ENCODE measurements at regions not wholly inside any gene's neighbourhood (a gene's known extent, or its start where the extent isn't known, plus 50 kb on each side); places are given as distances from the start of the nearest gene placed in this dataset.
"Not testable (repeated sequence)": the region's sequence is repeated elsewhere in the genome, so short reads cannot be mapped to it uniquely, and the experiment has no call there.

GRCh38 chr22:12297351-12297750 lies 3230.6 kb upstream of the OR11H1 start:
- TF ChIP-seq CTCF, POLR2AphosphoS5 (IDR thresholded peaks at IDR 0.05): not testable (repeated sequence)

Measured in esophagus muscularis mucosa (tissue), 3 donors.